Pancreas (tissue), 10 donors: ENCODE measurements at regions not wholly inside any gene's neighbourhood (a gene's known extent, or its start where the extent isn't known, plus 50 kb on each side); places are given as distances from the start of the nearest gene placed in this dataset.

Experiments used
- ATAC-seq, 4 donors: fragments of 200-7000 bp; cut with Tn5 transposase; one replicate each; pipeline versions ENCODE4 v1.8.0 to v1.9.1; 2020; ENCODE audit warnings: mild to moderate bottlenecking in 4 of 4, moderate library complexity in 4 of 4
- DNase-seq, 6 donors: peaks; one replicate each; pipeline ENCODE4 v3.0.0-alpha.2; 2020
- FAIRE-seq: peaks from 2 replicates; lab custom pipeline; 2012; peaks lifted over from hg19 to GRCh38; lab: Jason Lieb, UNC
- H3K27ac ChIP-seq, 4 donors: fragments of 200-600 bp; sonication (generic); 1 replicate in 3 of 4; 2 replicates in 1 of 4; pipeline versions ENCODE4 v1.5.0 to v1.8.0; 2020
- H3K27me3 ChIP-seq, 4 donors: fragments of 200-600 bp; one replicate each; pipeline ENCODE4 v1.8.0; 2021
- H3K36me3 ChIP-seq, 3 donors: fragments of 200-600 bp; sonication (generic) in 1 of 3; one replicate each; pipeline versions ENCODE4 v1.5.0 to v1.8.0; 2020 to 2021
- H3K4me1 ChIP-seq, 3 donors: fragments of 200-600 bp; one replicate each; pipeline ENCODE4 v1.8.0; 2021
- H3K4me3 ChIP-seq, 4 donors: fragments of 200-600 bp; sonication (generic) in 2 of 4; one replicate each; pipeline versions ENCODE4 v1.5.0 to v1.8.0; 2020 to 2021
- H3K9me3 ChIP-seq, 4 donors: fragments of 200-600 bp; one replicate each; pipeline ENCODE4 v1.8.0; 2021
- CTCF ChIP-seq, 4 donors: fragments of 200-600 bp; sonication (generic) in 3 of 4; IDR thresholded peaks; one replicate each; pipeline versions ENCODE4 v1.5.0 to v1.8.0; 2021; ENCODE audit warnings: antibody characterized with exemption in 4 of 4
- WGBS, 2 donors: extraction: QIAGEN DNeasy Blood & Tissue Kit; methylation state at CpG; one replicate each; pipeline ENCODE4 v1.1.7; 2013; 5-methylcytosine and 5-hydroxymethylcytosine counted together
- intact Hi-C, 3 donors: fragments of 100-400 bp; cut with DNase I; formaldehyde crosslinking; loops; one replicate each; pipeline versions ENCODE4 v1.11.1 to v1.14.2; 2022
- donor health status: healthy with polysubstance abuse.
- donor health status: DM: no; HTN: no; CAD: no; lungs with moderate emphysema.
- donor health status: DM: no; HTN: no; CAD: no.
- donor health status: control.
- donor health status: control.
- donor health status: Bipolar disorder and iron deficiency.
- donor health status: DM: yes; HTN: yes; CAD: no.
- donor health status: DM: no; HTN: no; CAD: no.
- donor health status: DM: no; HTN: no; CAD: no.
- donor health status: DM: yes; HTN: yes; CAD: no.

- H3K27me3 ChIP-seq: no peaks in the 10 kb centered on the region
- intact Hi-C loops: no loop called here
- 78 to 98% methylated on average over 2 of the region's 2 CpGs for WGBS, 2 donors
- no peak overlapping the region for H3K27ac ChIP-seq
- TF ChIP-seq CTCF (IDR thresholded peaks at IDR 0.05): no peak
- no peaks in the 10 kb centered on the region for H3K4me1 ChIP-seq
- no peaks in the 10 kb centered on the region for H3K9me3 ChIP-seq
- DNase-seq (no peak), FAIRE-seq (no peak), ATAC-seq (no peak)
- H3K4me3 ChIP-seq: no peak overlapping the region
- H3K36me3 ChIP-seq: no peaks in the 10 kb centered on the region
Measured at GRCh38 chr15:29926083-29926388, 103.8 kb upstream of the TJP1 start.

GRCh38 chr15:29925227-29926082 is 103.2 kb upstream of the TJP1 start:
- intact Hi-C loops: no loop called here
- Histone ChIP-seq H3K4me3 (no peak overlapping the region), H3K36me3 (no peaks in the 10 kb centered on the region), H3K9me3 (no peaks in the 10 kb centered on the region), H3K4me1 (no peaks in the 10 kb centered on the region), H3K27ac (peak overlapping the region in 2 of 4 donors; percentile 45 to 48), H3K27me3 (no peaks in the 10 kb centered on the region)
- FAIRE-seq (no peak), DNase-seq (peak in 4 of 6 donors; percentile 25 to 70 (median 52)), ATAC-seq (peak; percentile 65 to 86 (median 83))
- TF ChIP-seq CTCF (IDR thresholded peaks at IDR 0.05): peak in 3 of 4 donors; percentile 8 to 41 (median 37)
- 46 to 47% methylated on average over 5 of the region's 5 CpGs for WGBS, 2 donors

- H3K9me3 ChIP-seq: no peaks in the 10 kb centered on the region
- H3K4me3 ChIP-seq: no peak overlapping the region
- no peaks in the 10 kb centered on the region for H3K4me1 ChIP-seq
- no peaks in the 10 kb centered on the region for H3K27me3 ChIP-seq
- DNase-seq (peak in 3 of 6 donors; percentile 41 to 46 (median 43)), ATAC-seq (peak; percentile 45 to 84 (median 76)), FAIRE-seq (no peak)
- H3K36me3 ChIP-seq: no peaks in the 10 kb centered on the region
- WGBS, 2 donors: 11 to 15% methylated on average over 4 of the region's 4 CpGs
- no peak for TF ChIP-seq CTCF (IDR thresholded peaks at IDR 0.05)
- H3K27ac ChIP-seq: peak overlapping the region in 2 of 4 donors; percentile 45 to 48
- intact Hi-C loops: no loop called here
Measured at GRCh38 chr15:29924750-29925149, 102.5 kb upstream of the TJP1 start.

- no peak for TF ChIP-seq CTCF (IDR thresholded peaks at IDR 0.05)
- no peak overlapping the region for H3K4me3 ChIP-seq
- DNase-seq: no peak
- no peaks in the 10 kb centered on the region for H3K9me3 ChIP-seq
- no peaks in the 10 kb centered on the region for H3K4me1 ChIP-seq
- H3K36me3 ChIP-seq: no peaks in the 10 kb centered on the region
- H3K27ac ChIP-seq: no peak overlapping the region
- peak; percentile 78 for FAIRE-seq
- no peaks in the 10 kb centered on the region for H3K27me3 ChIP-seq
- ATAC-seq: no peak
- intact Hi-C loops: no loop called here
Measured at GRCh38 chr15:29922191-29922590, 99.9 kb upstream of the TJP1 start.

GRCh38 chr15:29921130-29921601 is 98.9 kb upstream of the TJP1 start:
- H3K27me3 ChIP-seq: no peaks in the 10 kb centered on the region
- no peaks in the 10 kb centered on the region for H3K4me1 ChIP-seq
- ATAC-seq (peak; percentile 21 to 46 (median 42)), FAIRE-seq (no peak), DNase-seq (no peak)
- no peaks in the 10 kb centered on the region for H3K36me3 ChIP-seq
- intact Hi-C loops: no loop called here
- H3K4me3 ChIP-seq: no peak overlapping the region
- 58 to 68% methylated on average over 6 of the region's 6 CpGs for WGBS, 2 donors
- TF ChIP-seq CTCF (IDR thresholded peaks at IDR 0.05): no peak
- no peaks in the 10 kb centered on the region for H3K9me3 ChIP-seq
- peak overlapping the region in 3 of 4 donors; percentile 28 to 50 (median 39) for H3K27ac ChIP-seq
